OCI-LY3 (cell line): ENCODE measurements at regions not wholly inside any gene's neighbourhood (a gene's known extent, or its start where the extent isn't known, plus 50 kb on each side); places are given as distances from the start of the nearest gene placed in this dataset.
A peak's percentile ranks its signal among the peaks of the same experiment; 100 is the strongest.

Experiments used
- H2AFZ ChIP-seq: fragments of 200-600, 300-600 bp; shearing (Covaris generic); 2 replicates; pipeline ENCODE4 v1.6.0; 2014; ENCODE audit warnings: antibody characterized with exemption, low read depth, low read length
- H3K27ac ChIP-seq: fragments of 200-600, 300-600 bp; sonication (generic); 2 replicates; pipeline ENCODE4 v1.5.1; 2014; ENCODE audit warnings: mild to moderate bottlenecking, low read length, moderate library complexity, mixed read lengths
- H3K27me3 ChIP-seq: fragments of 200-600, 300-600 bp; sonication (generic); 2 replicates; pipeline ENCODE4 v1.6.1; 2014; ENCODE audit warnings: low read depth, low read length, mixed read lengths
- H3K36me3 ChIP-seq: fragments of 200-600, 300-600 bp; sonication (generic); replicated peaks from 2 replicates; pipeline ENCODE3; 2014; ENCODE audit warnings: low read depth, low read length, mixed read lengths
- H3K4me1 ChIP-seq: fragments of 300-600, 200-600 bp; sonication (generic); 2 replicates; pipeline ENCODE4 v1.6.1; 2014; ENCODE audit warnings: low read length, mixed read lengths
- H3K4me2 ChIP-seq: fragments of 200-600, 300-600 bp; sonication (generic); 2 replicates; pipeline ENCODE4 v1.6.1; 2014; ENCODE audit warnings: low read length, mixed read lengths
- H3K4me3 ChIP-seq: fragments of 300-600, 200-600 bp; sonication (generic); 2 replicates; pipeline ENCODE4 v1.5.1; 2014; ENCODE audit warnings: antibody characterized with exemption, mild to moderate bottlenecking, low read length, moderate library complexity
- H3K79me2 ChIP-seq: fragments of 300-600, 200-600 bp; shearing (Covaris generic); 2 replicates; pipeline ENCODE4 v1.6.1; 2014; ENCODE audit warnings: mild to moderate bottlenecking, low read length, mixed read lengths
- H3K9ac ChIP-seq: fragments of 300-600, 200-600 bp; shearing (Covaris generic); 2 replicates; pipeline ENCODE4 v1.6.0; 2014; ENCODE audit warnings: mild to moderate bottlenecking, low read length, moderate library complexity
- H3K9me3 ChIP-seq: fragments of 200-600, 300-600 bp; shearing (Covaris generic); 2 replicates; pipeline ENCODE4 v1.6.1; 2014; ENCODE audit warnings: low read length, mixed read lengths; ENCODE audit not compliant: insufficient read depth
- H4K20me1 ChIP-seq: fragments of 200-600, 300-600 bp; sonication (generic); 2 replicates; pipeline ENCODE4 v1.6.1; 2016; ENCODE audit warnings: low read length, mixed read lengths; ENCODE audit not compliant: insufficient read depth
- EZH2phosphoT487 ChIP-seq: fragments of 200-600 bp; shearing (Covaris generic); IDR thresholded peaks from 2 replicates; pipeline ENCODE4 v1.6.1; 2018; ENCODE audit warnings: antibody characterized with exemption, mixed run types, low read depth
- TF ChIP-seq, protein P1 (sequence below): fragments of 200-600, 300-600 bp; sonication (generic); IDR thresholded peaks from 2 replicates; pipeline ENCODE4 v1.5.1; 2014; ENCODE audit warnings: antibody characterized with exemption, low read length, low read depth

DNA sequence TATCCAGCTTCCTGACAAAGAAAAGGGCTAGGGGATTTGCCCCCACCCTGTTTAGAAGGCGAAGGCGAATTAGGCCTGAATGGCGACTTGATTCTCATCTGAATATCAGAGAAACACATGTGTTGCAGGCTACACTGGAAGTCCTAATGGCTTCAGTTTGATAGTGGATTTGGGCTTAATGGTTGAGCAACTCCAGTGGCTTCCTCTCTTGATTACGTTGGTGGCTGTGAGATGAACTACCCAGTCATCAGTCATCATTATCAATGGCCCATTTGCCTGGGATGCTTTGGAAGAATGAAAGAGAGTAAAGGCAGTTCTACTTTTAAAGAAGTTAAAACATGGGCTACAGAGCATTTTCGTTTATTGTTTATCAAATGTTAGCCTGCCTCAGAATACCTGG lies 60.9 kb upstream of the IL1R1 start:
- no peaks in the 10 kb centered on the region for H4K20me1 ChIP-seq
- H3K36me3 ChIP-seq = no peaks in the 10 kb centered on the region
- H3K9ac ChIP-seq = no peak overlapping the region
- H3K9me3 ChIP-seq = no peaks in the 10 kb centered on the region; the same call in 1 of the 2 replicates
- peaks cover 61% of the 10 kb centered on the region for H3K4me1 ChIP-seq
- H3K79me2 ChIP-seq = no peaks in the 10 kb centered on the region
- H3K27ac ChIP-seq = no peak overlapping the region
- H2AFZ ChIP-seq = no peak overlapping the region
- no peak overlapping the region for H3K4me3 ChIP-seq
- peaks cover 28% of the 10 kb centered on the region for H3K27me3 ChIP-seq
- TF ChIP-seq, protein P1, sequence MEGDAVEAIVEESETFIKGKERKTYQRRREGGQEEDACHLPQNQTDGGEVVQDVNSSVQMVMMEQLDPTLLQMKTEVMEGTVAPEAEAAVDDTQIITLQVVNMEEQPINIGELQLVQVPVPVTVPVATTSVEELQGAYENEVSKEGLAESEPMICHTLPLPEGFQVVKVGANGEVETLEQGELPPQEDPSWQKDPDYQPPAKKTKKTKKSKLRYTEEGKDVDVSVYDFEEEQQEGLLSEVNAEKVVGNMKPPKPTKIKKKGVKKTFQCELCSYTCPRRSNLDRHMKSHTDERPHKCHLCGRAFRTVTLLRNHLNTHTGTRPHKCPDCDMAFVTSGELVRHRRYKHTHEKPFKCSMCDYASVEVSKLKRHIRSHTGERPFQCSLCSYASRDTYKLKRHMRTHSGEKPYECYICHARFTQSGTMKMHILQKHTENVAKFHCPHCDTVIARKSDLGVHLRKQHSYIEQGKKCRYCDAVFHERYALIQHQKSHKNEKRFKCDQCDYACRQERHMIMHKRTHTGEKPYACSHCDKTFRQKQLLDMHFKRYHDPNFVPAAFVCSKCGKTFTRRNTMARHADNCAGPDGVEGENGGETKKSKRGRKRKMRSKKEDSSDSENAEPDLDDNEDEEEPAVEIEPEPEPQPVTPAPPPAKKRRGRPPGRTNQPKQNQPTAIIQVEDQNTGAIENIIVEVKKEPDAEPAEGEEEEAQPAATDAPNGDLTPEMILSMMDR = no peak
- no peak for TF ChIP-seq EZH2phosphoT487
- H3K4me2 ChIP-seq = no peak overlapping the region

DNA sequence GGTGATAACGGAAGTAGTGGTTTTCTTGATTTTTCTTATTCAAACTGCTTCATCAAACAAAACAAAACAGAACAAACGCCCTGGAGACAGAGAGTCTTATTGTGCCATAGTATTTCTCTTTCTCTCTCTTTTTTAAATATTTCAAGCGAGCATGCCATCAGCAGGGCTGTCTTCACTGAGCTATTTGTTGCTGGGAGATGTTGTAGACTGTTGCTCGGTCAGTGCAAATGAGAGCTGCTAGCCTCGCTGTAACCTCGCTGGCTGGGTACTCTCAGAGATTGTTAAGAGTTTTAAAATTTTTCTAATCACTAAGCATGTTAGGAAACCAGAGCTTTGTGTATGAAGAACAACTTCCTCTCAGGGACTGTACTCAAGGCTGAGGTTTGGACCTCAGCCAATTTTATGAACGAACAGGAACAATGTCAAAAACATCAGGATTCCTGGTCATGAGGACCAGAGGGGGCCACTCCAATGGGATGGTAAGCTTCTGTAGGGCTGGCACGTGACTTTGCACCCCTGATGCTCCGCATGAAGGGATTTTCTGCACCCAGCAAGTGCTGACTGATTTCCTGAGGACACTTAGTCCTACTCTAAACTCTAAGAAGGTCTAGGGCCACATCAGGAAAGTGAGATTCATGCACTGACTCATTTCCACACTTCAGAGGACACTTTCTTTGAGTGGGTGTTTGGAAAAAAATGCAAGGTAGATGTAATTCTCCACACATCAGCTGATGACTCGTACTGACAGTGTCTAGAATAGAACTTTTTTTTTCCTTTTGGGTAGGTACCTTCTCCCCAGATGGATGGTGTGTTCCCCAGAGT lies 59.8 kb upstream of the IL1R1 start:
- peak overlapping the region; percentile 0; the same call in 1 of the 2 replicates for H3K27ac ChIP-seq
- H2AFZ ChIP-seq = no peak overlapping the region
- TF ChIP-seq, protein P1 = no peak
- no peak for TF ChIP-seq EZH2phosphoT487
- H3K4me3 ChIP-seq = peak overlapping the region; percentile 53
- peak overlapping the region; percentile 49 for H3K4me2 ChIP-seq
- H4K20me1 ChIP-seq = no peaks in the 10 kb centered on the region
- peaks cover 24% of the 10 kb centered on the region for H3K27me3 ChIP-seq
- peaks cover 6% of the 10 kb centered on the region for H3K9me3 ChIP-seq
- H3K4me1 ChIP-seq = peaks cover 61% of the 10 kb centered on the region
- H3K9ac ChIP-seq = no peak overlapping the region
- H3K36me3 ChIP-seq = no peaks in the 10 kb centered on the region
- H3K79me2 ChIP-seq = no peaks in the 10 kb centered on the region

DNA sequence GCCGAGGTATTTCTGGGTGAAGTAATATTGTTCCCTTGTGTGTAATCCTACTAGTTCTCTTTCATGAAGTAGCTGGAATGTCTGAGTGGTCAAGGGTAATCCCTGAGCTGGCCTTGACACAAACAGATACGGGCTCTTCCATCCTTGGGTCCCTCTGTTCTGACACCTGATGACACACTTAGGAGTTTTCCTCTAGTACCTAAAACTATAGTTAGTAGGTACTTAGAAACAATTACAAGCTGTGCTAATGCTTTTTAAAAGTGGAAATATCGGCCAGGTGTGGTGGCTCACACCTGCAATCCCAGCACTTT lies 59.2 kb upstream of the IL1R1 start:
- H3K4me2 ChIP-seq = peak overlapping the region; percentile 49
- no peak overlapping the region for H2AFZ ChIP-seq
- peaks cover 61% of the 10 kb centered on the region for H3K4me1 ChIP-seq
- TF ChIP-seq EZH2phosphoT487 = no peak
- TF ChIP-seq, protein P1 = no peak
- H3K27me3 ChIP-seq = peaks cover 24% of the 10 kb centered on the region
- H4K20me1 ChIP-seq = no peaks in the 10 kb centered on the region
- no peaks in the 10 kb centered on the region for H3K79me2 ChIP-seq
- peaks cover 8% of the 10 kb centered on the region; the same call in 1 of the 2 replicates for H3K9me3 ChIP-seq
- no peak overlapping the region for H3K27ac ChIP-seq
- H3K36me3 ChIP-seq = no peaks in the 10 kb centered on the region
- peak overlapping the region; percentile 53 for H3K4me3 ChIP-seq
- H3K9ac ChIP-seq = no peak overlapping the region

DNA sequence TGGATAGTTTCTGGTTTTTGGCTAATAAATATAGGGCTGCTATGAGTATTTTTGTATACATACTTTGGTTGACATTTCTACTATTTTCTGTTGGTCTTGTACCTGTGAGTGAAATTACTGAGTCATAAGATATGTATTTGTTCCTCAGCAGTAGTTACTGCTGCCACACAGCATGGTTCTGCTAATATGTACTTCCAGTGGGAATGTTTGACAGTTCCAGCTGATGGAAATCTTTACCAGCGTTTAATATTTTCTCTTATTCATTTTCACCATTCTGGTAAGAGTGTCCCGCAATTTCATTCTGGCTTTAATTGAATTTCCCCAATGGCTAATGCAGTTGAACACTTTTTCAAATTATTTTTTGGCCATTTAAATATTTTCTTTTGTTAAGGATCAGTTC lies 57.9 kb upstream of the IL1R1 start:
- Histone ChIP-seq H3K27ac (no peak overlapping the region), H3K4me2 (peak overlapping the region; percentile 33), H3K4me3 (no peak overlapping the region), H3K9ac (no peak overlapping the region), H4K20me1 (no peaks in the 10 kb centered on the region), H3K79me2 (no peaks in the 10 kb centered on the region), H3K4me1 (peaks cover 61% of the 10 kb centered on the region), H3K9me3 (peaks cover 8% of the 10 kb centered on the region; the same call in 1 of the 2 replicates), H3K27me3 (peaks cover 16% of the 10 kb centered on the region), H3K36me3 (no peaks in the 10 kb centered on the region), H2AFZ (no peak overlapping the region)
- TF ChIP-seq, protein P1 = no peak
- no peak for TF ChIP-seq EZH2phosphoT487
